ENCODE measurements at regions not wholly inside any gene's neighbourhood (a gene's known extent, or its start where the extent isn't known, plus 50 kb on each side); places are given as distances from the start of the nearest gene placed in this dataset.
"Not testable (repeated sequence)": the region's sequence is repeated elsewhere in the genome, so short reads cannot be mapped to it uniquely, and the experiment has no call there.

GRCh38 chr1:238384381-238384780 is 493.7 kb upstream of the ZP4 start:
- no peak for DNase-seq (ENCODE audit: low read depth)
- no peak for TF ChIP-seq CTCF (IDR thresholded peaks at IDR 0.05; ENCODE audit: control insufficient read depth, extremely low read depth, insufficient read depth)
- H3K4me3 ChIP-seq (ENCODE audit: low read depth, low read length), result no peak overlapping the region

- no peak for TF ChIP-seq CTCF (IDR thresholded peaks at IDR 0.05; ENCODE audit: control insufficient read depth, extremely low read depth, insufficient read depth)
- DNase-seq (ENCODE audit: low read depth), result no peak
Measured at GRCh38 chr1:238380167-238380566, 489.4 kb upstream of the ZP4 start.

DNA sequence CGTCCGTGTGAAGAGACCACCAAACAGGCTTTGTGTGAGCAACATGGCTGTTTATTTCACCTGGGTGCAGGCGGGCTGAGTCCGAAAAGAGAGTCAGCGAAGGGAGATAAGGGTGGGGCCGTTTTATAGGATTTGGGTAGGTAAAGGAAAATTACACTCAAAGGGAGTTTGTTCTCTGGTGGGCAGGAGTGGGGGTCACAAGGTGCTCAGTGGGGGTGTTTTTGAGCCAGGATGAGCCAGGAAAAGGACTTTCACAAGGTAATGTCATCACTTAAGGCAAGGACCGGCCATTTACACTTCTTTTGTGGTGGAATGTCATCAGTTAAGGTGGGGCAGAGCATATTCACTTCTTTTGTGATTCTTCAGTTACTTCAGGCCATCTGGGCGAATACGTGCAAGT is 488.7 kb upstream of the ZP4 start:
- H3K4me3 ChIP-seq (ENCODE audit: low read depth, low read length); DNase-seq (ENCODE audit: low read depth): not testable (repeated sequence)

More at GRCh38 chr1:238380167-238380566, 489.4 kb upstream of the ZP4 start:
- H3K4me3 ChIP-seq (ENCODE audit: low read depth, low read length), result no peak overlapping the region

- no peak for TF ChIP-seq CTCF (IDR thresholded peaks at IDR 0.05; ENCODE audit: control insufficient read depth, extremely low read depth, insufficient read depth)
- H3K4me3 ChIP-seq (ENCODE audit: low read depth, low read length), result no peak overlapping the region
- DNase-seq (ENCODE audit: low read depth), result no peak
Measured at GRCh38 chr1:238377280-238377919, 486.7 kb upstream of the ZP4 start.

DNA sequence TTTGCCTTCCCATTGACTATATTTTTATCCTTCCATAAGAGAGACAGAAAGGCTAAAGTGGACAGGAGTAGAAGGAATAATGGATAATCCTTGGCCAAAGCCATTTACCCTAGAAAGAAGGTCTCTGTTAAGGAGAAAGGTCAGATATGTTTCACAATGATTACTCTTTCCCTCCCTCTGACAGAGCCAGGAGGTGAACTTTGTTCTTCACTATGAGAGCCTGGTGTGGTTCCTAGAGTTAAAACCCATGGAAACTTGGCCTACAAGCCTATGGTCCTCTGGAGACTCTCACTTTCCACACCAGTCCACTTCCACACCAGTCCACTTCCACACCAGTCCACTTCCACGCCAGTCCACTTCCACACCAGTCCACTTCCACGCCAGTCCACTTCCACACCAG is 479.9 kb upstream of the ZP4 start:
- H3K4me3 ChIP-seq (ENCODE audit: low read depth, low read length), result no peak overlapping the region
- no peak for DNase-seq (ENCODE audit: low read depth)
- no peak for TF ChIP-seq CTCF (IDR thresholded peaks at IDR 0.05; ENCODE audit: control insufficient read depth, extremely low read depth, insufficient read depth)

DNA sequence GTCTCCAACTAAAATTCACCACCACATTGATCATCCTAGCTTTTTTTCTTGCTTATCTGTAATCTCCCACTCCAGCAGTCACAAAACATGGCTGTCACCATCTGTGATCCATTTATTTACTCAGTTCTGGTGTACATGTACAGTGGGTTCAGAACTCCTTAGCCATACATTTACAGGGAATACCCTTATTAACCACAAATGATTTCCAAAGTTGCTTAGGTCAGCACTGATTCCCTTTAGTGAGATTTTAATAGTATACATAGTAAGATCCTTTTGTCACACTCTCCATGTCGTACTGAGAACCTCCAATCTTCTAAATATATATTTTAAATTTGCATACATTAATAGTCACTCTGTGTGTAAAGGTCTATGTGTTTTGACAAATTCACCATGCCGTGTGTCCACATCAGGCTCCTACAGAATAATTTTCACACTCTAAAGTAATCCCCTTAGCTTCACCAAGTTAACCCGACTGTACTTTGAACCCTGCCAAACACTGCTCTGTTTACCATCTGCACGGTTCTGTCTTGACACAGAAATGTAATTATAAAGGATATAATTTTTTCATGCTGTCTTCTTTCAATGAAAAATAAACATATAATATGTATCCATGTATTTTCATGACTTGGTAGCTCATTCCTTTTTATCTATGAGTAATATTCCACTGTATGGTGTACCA is 473.6 kb upstream of the ZP4 start:
- H3K4me3 ChIP-seq (ENCODE audit: low read depth, low read length), result no peak overlapping the region
- no peak for TF ChIP-seq CTCF (IDR thresholded peaks at IDR 0.05; ENCODE audit: control insufficient read depth, extremely low read depth, insufficient read depth)
- DNase-seq (ENCODE audit: low read depth), result no peak

DNA sequence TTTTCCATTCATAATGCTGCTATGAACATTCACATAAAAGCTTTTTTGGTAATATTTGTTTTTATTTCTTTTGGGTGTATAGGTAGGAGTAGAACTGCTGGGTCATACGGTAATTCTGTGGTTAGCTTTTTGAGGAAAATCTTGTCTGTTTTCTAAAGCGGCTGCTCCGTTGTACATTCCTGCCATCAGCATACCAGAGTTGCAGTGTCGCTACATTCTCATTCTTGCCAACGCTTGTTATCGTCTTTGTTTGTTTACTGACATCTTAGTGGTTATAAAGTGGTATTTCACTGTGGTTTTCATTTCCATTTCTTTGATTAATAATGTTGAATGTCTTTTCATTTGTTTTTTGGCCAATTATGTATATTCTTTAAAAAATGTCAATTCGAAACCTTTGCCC is 469.8 kb upstream of the ZP4 start:
- no peak overlapping the region for H3K4me3 ChIP-seq (ENCODE audit: low read depth, low read length)
- no peak for TF ChIP-seq CTCF (IDR thresholded peaks at IDR 0.05; ENCODE audit: control insufficient read depth, extremely low read depth, insufficient read depth)
- DNase-seq (ENCODE audit: low read depth), result no peak
